ENCODE measurements at regions not wholly inside any gene's neighbourhood (a gene's known extent, or its start where the extent isn't known, plus 50 kb on each side); places are given as distances from the start of the nearest gene placed in this dataset.

DNA sequence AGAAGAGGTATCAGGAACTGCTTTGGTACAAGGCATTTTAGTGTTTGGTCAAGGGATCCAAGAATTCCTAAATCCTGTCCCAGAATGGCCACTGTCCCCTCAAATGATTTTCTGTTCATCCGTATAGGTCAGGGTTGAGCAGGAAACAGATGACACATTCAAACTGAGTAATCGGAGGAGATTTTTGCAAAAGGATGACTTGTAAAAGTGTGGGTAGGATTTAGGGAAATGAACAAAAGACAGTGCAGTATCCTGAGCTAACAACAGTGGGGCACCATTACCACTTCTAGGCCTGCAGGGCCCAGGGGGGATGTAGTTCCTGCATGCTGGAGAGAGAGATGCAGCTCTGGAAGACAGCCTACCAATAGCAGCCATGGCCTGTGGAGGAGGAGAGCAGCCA lies 290.1 kb downstream of the ZSWIM6 start:
- DNase-seq (ENCODE audit: low spot score), result no peak

DNA sequence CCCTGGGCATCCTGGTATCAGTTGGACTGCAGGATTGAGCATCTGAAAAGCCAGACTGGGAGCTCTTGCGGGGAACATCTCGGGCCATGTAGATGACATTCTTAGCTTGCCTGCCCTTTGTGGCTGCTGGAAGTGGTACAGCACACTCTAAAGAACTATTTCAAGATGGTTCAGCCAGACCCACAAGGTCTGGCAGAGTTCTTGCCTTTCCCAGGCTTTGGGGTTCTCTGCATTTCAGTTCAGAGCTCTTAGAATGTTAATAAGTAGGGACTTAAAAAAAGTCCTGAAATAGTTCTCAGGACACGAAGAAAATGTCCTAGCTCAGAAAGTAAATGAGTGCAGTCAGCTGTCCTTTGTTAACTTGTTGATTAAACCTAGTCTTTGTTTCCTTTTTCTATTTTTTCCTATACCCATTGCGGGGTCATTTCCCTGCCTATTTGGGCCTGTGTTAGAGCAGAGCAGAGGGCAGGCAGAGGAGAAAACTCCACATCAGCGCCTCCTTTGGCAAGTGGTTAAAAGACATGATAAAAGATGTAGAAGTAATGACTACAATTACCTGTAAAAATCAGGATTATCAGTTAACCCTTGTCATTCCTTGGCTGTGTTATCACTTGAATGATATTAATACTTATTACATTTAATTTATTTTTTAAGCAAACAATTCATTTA lies 291.5 kb downstream of the ZSWIM6 start:
- no peak for DNase-seq (ENCODE audit: low spot score)

DNA sequence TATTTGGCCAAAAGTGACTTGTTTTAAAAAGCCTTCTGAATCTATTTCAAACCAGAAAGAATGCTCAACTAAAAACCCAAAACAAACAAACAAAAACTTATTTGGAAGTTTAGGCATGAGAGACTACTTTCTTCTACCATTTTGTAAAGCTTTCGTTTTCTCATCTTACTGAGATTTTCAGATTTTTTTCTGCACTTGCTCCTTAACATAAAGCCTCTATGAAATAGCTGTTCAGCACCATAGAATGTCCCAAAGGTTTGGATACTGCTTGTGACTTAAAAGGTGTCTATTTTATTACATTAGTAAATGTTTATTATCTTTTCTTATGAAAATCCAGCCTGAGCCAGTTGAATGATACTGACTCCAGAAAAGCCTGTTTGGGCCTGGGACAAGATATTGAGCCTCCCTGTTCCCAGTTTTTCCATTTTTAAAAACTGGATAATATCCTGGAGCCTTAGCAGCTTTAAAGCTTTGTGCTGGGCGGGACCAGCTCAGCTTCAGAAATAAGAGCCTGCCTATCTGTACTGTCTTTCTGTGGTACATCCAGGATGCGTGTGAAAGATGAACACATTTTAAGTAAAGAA lies 292.6 kb downstream of the ZSWIM6 start:
- DNase-seq (ENCODE audit: low spot score), result no peak

DNA sequence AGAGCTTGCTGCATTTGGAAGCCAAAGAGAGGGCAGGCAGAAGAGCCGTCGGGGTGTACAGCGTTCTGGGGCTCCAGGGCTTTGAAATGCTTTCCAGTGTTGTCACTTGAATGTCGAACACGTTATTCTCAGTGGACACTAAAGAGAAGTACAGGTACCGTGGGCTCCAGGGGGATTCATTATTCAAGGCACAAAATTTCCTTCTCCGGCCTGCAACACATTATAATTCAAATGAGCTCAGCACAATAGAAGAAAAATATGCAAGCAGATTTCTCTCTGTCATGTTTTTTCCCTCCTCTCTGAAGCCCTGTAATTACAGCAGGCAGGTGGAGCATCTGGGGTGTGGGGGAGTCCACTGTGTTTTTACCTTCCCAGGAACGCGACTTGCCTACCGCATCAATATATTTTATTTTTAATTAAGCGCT lies 293.1 kb downstream of the ZSWIM6 start:
- no peak for DNase-seq (ENCODE audit: low spot score)

DNA sequence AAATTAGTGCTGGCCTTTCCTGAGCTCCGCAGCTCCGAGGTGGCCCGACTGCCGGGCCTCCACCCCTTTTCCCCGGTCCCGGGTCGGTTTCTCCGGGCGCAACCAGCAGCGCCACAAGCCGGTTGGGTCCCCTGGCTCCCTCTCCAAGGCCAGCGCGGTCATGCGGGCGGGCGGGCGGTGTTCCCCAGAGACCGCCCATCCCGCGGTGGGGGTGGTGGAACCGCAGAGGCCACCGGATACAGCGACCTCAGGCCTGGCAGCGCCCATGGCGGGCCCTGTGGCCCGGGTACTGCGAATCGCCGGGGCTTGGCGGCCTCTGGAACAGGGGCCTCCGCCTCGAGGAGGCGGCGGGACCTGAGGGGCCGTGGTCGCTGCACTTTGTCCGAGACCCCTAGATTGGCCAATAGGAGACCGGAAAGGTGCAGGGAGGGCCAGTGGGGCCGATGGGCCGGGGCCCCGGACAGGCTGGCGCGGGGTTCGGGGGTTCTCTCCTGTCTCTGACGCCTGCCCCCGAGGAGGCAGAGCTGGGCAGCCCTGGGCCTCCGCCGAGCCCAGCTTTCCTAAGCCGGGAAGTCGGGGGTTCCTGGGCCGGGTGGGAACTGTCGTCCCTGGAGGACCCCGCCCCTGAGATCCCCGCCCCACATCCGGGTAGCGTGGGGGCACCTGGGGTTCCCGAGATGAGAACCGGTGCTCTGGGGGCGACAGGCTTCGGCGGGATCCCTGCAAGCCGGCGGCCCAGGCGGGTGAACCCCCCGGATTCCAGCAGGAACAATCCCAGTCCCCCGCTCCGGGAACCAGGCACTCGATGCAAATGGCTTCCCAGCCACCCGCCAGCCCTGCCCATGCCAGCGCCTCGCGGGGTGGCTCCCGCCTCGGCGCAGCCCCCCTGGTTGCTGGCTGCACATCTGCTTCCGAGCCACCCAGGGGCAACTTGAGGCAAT lies 293.9 kb downstream of the ZSWIM6 start:
- peak; percentile 89 for DNase-seq (ENCODE audit: low spot score)

DNA sequence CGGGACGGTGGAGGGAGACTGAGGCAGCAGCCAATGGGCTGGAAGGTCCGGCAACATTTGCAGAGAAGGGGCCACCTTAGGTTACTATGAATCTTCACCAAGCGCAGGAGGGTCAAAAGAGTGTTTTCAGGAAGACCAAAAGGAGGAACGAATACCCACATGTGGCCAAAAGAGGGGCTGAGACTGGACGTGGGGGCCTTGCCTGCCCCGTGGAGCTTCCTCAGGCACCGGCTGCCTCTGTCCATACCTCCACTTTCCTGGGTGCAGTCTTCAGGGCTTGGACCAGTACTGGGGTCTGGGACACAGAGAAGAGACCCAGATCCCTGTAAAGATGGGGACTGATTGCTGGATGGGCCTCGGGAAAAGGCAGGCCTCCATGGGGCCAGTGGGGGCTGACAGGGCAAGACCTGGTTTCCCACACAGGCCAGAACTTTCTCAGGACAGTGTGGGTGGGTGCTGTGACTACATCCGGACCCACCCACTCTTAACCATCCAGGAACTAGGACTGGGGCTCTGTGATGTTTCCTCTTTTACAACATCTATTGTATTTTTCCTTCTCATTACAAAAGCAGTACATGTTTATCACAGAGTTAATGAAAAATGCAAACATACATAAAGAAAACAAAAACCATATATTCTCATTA lies 294.7 kb downstream of the ZSWIM6 start:
- DNase-seq (ENCODE audit: low spot score), result no peak

DNA sequence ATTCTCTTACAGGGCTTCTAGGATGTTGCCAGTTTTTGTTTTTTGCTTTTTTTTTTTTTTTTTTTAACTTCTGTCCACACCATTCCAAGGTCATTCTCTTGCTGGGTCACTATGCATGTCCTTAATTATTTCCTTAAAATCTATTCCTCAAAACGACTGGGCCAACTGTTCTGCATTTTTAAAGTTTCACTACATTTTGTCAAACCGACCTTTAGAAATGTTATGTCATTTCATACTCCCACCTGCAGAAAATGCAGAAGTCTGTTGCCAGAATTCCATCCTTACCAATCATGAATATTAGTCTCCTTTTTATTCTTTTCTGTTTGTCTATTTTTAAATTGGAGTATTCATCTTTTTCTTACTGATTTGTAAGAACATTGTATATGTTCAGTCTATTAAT lies 295.5 kb downstream of the ZSWIM6 start:
- DNase-seq (ENCODE audit: low spot score), result no peak

DNA sequence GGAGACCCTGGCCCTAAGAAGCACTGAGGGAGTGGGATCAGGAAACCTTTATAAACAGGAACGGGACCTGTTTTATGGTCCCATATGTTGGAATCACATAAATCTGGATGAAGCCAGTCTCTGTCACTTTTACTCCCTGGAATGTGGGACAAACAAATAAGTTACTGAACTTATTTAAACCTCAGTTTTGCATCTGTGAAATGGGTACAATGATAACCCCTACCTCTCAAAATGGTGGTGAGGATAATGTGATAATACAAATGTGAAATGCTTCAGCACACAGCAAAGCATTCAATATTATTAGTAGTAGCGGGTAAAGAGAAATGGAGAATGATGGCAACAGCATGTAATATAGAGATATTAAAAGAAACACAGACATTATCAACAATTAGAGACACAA lies 298.9 kb downstream of the ZSWIM6 start:
- DNase-seq (ENCODE audit: low spot score), result no peak

DNA sequence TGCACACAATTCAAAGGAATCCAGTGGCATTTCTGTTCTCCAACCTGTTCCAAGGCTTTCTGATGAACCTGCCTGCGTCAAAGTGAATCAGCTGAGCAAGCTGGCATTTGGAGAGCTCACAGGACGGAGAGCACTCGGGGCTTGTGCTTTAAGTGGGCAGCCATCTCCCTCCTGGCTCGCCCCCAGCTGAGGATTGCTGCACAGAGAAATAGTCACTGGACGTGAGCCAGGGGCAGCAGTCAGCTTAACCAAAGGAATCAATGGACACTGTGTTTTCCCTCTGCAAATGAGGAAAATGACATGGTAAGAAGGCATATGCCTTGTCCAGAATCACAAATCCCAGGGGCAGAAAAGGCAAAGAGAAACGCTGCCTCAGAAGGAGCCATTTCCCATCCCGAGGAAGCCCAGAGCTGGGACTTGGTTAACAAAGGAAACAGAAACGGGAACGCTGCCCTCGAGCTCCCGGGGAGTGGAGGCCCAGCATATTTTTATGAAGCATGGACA lies 299.4 kb downstream of the ZSWIM6 start:
- peak; percentile 96 for DNase-seq (ENCODE audit: low spot score)

DNA sequence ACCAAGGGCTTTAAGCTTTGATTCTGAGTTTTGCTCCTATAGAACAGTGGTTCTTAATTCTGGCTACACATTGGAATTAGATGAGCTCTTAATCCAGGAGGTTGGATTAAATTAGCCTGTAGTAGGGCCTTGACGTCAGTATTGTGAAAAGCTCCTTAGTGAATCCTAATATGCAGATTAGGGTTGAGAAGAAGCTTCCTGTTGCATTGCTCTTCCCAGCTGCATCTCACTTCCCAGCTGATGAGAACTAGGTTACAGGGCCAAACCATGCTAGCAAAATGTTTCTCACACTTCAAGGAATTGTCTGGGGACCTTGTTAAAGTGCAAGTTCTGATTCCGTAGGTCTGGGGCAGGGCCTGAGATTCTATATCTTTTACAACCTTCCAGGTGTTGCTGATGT lies 300.0 kb downstream of the ZSWIM6 start:
- DNase-seq (ENCODE audit: low spot score), result no peak

DNA sequence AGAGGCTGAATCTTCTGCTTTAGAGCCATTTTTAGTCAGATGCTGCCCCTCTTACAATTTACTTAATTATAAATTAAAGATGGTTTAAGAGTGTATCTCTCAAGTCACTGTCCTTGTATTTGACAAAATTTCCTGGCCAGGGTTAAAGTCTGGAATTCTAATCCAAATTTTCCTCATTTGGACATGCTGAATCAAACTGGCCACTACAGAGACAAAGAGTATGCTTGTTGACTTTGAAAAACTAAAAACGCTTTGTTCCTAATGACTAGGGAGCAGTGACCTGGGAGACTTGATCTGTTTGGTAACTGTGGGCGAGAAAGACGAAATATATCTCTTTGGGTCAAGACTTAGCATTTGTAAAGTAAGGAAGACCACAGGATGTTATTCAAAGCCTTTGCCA lies 303.2 kb downstream of the ZSWIM6 start:
- DNase-seq (ENCODE audit: low spot score), result peak; percentile 79

DNA sequence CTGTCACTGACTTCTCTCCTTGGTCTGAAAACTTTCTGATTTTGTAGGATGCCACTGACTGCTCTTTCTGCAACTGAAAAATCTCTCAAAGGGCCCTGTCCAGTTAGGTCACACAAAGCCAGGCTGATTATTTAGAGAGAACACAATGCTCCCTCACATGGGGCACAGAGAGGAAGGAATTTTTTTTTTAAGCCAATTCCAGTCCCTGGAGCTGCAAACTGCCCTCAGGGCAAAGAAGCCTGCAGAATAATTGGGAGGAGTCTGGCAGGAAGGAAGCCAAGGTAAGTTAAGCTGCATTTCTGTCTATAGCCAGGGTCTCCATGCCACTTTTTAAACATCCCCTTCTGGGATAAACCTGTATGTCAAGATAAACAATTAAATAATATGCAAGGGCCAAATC lies 305.5 kb downstream of the ZSWIM6 start:
- peak; percentile 88 for DNase-seq (ENCODE audit: low spot score)

DNA sequence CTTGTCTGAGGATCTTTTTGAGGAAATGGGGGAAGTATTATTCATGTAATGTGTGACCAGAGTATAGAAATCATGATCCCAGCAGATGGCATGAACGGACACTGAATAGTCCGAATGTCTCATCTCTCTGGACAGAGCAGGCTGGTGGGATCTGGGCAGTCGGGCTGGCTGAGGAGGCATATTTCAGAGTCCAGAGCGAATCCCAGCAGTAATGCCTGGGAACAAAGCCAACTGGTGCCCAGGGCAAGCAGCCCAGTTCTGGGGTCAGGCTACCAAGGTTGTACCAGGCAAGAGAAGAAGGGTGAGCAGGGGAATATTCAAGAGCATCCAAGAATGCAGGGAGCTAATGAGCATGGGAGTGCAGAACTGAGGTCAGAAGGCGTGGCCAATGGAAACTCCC lies 306.4 kb downstream of the ZSWIM6 start:
- DNase-seq (ENCODE audit: low spot score), result peak; percentile 87

DNA sequence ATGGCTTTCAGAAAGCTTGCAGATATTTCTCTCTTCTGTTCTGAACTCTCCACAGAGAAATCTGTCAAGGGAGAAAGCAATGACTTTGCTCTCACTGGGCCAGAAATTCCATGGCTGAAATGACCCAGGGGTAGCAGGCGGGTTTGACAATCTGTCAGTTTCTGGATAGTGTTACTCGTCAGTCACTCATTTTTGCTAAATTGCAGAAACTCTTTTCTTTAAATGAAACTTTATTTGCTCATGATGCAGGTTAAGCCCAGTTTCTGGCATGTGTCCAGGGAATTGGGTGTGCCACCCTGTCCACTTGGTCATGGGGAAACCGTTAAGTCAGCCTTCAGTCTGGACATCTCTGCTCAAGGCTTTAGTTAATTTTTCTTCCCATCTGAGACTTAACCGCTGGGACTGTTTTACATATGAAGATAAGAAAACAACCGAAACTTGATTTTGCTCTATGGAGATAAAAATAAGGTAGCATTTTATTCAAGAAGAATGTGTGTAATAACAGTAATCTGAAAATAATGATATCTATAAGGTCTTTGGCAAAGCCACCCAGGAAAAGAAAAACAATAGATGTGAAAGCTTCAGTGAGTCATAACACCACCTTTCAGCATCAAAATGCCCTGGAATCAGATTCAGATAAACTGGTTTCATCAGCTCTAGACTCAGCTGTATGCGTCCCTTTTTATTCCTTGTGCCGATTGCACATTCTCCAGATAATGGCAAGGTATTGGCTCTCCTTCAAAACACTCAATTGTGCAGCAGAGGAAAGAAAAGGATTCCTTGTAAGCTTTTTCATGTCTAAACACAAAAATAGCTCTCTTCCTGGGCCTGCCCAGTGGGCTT lies 308.3 kb downstream of the ZSWIM6 start:
- DNase-seq (ENCODE audit: low spot score), result no peak

DNA sequence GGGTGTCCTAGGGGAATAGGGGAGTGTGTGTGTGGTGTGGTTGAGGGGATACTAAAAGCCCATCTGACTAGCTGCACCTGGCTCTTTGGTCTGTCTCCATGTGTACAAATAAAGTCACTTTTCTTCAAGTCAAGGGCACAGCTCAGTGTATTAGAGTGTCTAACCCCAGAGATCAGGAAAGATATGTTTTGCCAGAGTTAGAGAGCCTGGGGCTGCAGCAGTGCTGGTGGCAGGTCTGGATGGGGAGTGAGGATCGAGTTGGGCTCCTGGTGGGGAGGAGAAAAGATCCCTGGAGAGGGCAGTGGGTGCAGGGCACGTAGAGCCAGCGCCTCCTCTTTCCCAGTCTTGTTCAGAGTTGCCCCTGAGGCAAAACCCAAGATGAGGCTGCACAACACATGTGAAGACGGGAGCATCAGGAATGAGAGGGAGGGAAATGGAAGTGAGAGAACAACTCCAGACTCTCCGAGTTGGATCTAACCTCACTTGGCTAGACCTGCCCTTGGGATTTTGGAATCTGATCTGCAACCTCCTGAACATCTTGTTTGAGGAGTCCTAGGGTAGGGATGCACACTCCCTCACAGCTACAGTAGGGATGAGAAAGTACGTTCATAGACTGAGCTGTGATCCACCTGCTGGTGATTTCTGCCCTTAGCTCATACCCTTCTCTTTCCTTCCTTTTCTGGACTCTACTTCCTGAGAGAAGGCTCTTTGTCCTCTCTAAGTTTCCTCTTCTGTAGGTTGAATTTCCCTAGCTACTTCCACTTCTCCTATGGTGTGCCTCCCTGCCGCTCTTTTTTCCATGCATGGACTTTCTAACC lies 309.9 kb downstream of the ZSWIM6 start:
- no peak for DNase-seq (ENCODE audit: low spot score)

DNA sequence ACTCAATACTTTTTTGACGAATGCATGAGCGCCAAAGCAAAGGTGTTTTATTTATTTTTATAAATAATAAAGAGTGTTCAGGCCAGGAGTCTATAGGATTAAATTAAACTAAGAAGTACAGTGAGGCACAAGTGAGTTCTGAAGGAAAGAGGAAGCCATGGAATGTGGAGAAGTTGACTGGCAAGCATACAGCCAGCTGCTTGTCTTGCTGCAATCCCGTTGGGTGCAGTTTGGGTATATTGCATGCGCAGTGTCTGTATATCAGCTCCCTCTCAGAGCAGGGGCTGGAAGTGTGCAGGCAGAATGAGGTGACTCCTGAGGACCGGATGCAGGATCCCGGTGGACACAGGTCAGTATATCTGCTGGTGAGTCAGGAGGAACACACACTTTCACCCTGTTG lies 315.6 kb downstream of the ZSWIM6 start:
- DNase-seq (ENCODE audit: low spot score), result no peak

DNA sequence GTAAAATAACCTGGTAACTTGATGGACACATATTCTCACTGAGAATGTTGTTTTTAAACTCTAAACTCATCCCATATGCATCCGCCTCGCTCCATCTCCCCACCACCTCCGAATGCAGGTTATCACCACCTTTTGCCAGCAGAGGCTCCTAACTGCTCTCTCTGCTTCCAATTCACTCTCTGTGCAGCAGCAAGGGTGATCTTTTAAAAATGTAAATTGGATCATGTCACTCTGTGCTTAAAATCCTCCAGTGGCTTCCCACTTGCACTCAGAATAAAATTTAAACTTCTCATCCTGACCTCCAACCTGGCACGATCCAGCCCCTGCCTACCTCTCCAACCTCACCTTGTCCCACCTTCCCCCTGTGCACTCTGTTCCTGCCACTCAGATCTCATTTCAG lies 317.2 kb downstream of the ZSWIM6 start:
- no peak for DNase-seq (ENCODE audit: low spot score)

DNA sequence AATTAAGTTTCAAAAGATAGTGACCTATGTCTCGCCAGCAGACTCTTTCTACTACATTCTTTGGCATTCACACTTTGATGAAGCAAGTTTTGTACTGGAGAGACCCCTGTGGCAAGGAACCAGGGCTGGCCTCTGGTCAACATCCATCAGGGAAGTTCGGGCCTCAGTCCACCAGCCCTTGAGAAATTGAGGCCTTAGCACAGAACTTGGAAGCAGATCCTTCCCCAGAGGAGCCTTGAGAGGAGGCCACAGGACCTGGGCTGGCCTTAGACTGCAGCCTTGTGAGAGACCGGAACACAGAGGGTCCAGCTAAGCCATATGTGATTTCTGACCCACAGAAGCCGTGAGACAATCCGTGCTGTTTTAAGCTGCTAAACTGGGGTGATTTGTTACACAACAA lies 317.9 kb downstream of the ZSWIM6 start:
- no peak for DNase-seq (ENCODE audit: low spot score)

DNA sequence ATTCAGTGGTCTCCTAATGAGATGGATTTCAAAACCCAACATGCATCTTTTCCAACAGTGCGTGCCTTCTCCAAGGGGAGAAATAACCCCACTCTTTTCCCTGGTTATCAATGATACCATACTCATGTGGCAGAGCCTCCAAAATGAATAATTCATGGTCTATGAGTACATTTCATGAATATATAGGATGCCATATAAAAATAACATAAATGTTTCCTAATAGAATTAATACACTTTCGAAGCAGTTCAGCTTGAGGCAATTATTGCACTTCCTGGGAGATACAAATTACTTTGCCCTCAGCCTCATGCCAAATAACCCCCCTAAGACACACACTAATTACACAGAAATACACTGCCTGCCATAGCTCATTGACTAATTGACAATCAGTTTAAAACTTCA lies 318.6 kb downstream of the ZSWIM6 start:
- DNase-seq (ENCODE audit: low spot score), result no peak

DNA sequence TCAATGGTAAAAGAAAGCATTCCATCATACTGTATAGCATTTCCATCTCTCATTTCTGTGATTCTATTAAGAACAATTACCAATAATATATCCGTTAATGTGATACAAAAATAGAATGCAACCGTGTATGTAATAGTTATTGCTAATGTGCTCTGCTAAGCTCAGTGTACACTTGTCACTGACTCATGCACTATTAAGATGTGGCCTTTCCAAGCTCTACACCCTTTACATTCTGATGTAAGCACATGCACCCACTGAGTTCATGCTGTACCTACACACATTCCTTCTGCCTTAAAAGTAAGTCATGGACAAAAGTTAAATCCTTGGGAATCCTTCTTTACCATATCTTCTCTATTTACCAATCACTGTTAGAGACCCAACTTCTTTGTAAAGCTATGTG lies 319.1 kb downstream of the ZSWIM6 start:
- no peak for DNase-seq (ENCODE audit: low spot score)

DNA sequence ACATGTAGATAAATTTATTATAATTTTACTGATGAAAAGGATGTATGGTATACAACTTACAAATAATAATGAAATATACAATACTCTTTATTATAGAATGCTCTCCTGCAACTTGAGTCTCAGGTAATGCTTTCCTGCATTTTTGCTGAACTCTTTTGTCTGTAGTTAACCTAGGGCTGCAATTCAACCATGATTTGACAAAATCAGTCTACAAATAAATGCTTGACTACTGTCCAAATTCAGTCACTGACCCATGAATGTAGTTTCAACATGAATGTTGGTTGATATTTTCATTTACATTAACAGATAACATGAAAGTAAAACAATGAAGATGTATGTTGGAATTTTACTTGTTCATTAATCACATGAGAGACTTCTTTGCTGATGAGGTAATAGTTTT lies 320.9 kb downstream of the ZSWIM6 start:
- no peak for DNase-seq (ENCODE audit: low spot score)
